H4 (cell line): ENCODE measurements at regions not wholly inside any gene's neighbourhood (a gene's known extent, or its start where the extent isn't known, plus 50 kb on each side); places are given as distances from the start of the nearest gene placed in this dataset.

Experiments
- DNase-seq: peaks from one replicate; pipeline ENCODE4 v3.0.0-alpha.2; 2015; ENCODE audit warnings: low spot score

DNA sequence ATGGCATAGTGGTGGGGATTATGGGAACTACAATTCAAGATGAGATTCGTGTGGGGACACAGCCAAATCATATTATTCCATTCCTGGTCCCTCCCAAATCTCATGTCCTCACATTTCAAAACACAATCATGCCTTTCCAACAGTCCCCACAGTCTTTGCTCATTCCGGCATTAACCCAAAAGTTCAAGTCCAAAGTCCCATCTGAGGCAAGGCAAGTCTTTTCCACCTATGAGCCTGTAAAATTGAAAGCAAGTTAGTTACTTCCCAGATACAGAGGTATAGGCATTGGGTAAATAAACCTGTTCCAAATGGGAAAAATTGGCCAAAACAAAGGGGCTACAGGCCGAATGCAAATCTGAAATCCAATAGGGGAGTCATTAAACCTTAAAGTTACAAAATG lies 1063.2 kb downstream of the CDH11 start:
- no peak for DNase-seq

- peak; percentile 37 for DNase-seq
These were observed 1070.0 kb downstream of the CDH11 start for GRCh38 chr16:64051824-64052223.

GRCh38 chr16:64047878-64048277 lies 1074.0 kb downstream of the CDH11 start:
- no peak for DNase-seq

DNA sequence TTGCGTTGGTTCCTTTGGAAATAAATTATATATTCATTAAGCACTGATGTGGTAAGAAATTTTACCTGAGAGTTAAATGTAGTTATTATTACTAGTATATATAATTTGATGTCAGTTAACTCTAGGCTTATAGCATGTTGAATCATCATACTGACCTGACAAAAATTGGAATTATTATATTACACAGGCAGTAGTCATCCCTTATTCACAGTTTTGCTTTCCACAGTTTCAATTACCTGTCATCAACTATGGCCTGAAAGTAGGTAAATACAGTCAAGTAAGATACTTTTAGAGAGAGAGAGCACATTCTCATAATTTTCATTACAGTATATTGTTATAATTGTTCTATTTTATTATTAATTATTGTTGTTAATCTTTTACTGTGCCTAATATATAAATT lies 1074.7 kb downstream of the CDH11 start:
- DNase-seq, result no peak

DNA sequence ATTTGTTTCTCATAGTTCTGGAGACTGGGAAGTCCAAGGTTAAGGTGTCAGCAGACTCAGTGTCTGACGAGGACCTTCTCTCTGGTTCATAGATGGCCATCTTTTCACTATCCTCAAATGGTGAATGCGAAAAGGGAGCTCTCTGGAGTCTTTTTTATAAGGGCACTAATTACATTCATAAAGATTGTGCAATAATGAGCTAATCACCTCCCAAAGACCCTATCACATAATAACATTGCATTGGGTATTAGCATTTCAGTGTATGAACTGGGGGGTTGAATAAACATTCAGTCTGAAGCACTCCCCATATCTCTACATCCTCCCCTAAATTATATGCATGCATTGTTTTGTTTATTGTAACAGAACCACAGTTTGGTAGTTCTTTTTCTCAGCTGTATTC lies 1086.5 kb downstream of the CDH11 start:
- no peak for DNase-seq

- DNase-seq, result no peak
These were observed 1102.5 kb downstream of the CDH11 start for GRCh38 chr16:64019339-64019738.

- no peak for DNase-seq
These were observed 1104.1 kb downstream of the CDH11 start for GRCh38 chr16:64017796-64018195.

- no peak for DNase-seq
These were observed 1108.0 kb downstream of the CDH11 start for GRCh38 chr16:64013856-64014255.

GRCh38 chr16:64012166-64012565 lies 1109.7 kb downstream of the CDH11 start:
- no peak for DNase-seq

GRCh38 chr16:64011650-64012049 lies 1110.2 kb downstream of the CDH11 start:
- no peak for DNase-seq

DNA sequence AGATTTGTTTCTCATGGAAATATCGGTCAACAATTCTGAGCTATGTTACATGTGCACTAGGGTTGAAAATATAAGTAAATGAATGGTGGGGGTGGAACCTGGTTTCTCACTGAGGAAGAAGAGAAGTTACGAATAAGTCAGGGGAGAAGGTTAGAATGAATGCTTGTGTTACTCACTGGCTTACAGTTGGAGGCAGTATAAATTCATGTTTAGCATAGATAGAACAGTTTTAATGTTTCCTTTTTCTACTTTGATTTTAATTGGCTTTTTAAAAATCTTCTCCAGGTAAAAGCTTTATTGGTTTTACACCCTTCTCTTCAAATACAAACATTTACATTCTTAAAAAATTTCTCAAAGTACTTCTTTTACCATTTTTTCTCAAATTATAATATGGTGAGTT lies 1113.7 kb downstream of the CDH11 start:
- no peak for DNase-seq

GRCh38 chr16:64004116-64004515 lies 1117.7 kb downstream of the CDH11 start:
- DNase-seq, result no peak

GRCh38 chr16:63995025-63995424 lies 1126.8 kb downstream of the CDH11 start:
- no peak for DNase-seq

DNA sequence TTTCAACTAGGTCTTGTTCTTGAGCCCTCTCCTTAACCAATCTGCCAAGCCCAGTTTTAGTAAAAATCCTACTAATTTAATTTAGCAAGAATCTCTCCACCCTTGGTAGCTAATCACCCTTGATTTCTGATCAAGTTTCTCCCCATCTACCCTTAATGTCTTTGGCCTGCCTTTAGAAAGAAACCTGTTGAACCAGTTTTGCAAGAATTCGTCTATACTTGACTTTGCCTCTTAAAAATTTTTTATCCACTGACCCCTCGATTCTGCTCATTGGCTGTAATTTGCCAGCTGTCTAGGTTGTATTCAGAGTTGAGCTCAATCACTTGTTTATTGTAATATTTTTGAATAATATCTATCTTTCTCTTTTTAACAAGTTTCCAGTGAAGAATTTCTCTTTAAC lies 1138.5 kb downstream of the CDH11 start:
- no peak for DNase-seq

GRCh38 chr16:63982741-63983140 lies 1139.1 kb downstream of the CDH11 start:
- no peak for DNase-seq

GRCh38 chr16:63982110-63982509 lies 1139.8 kb downstream of the CDH11 start:
- peak; percentile 11 for DNase-seq

- peak; percentile 8 for DNase-seq
These were observed 1140.2 kb downstream of the CDH11 start for GRCh38 chr16:63981639-63982038.

GRCh38 chr16:63980763-63981162 lies 1141.1 kb downstream of the CDH11 start:
- no peak for DNase-seq

DNA sequence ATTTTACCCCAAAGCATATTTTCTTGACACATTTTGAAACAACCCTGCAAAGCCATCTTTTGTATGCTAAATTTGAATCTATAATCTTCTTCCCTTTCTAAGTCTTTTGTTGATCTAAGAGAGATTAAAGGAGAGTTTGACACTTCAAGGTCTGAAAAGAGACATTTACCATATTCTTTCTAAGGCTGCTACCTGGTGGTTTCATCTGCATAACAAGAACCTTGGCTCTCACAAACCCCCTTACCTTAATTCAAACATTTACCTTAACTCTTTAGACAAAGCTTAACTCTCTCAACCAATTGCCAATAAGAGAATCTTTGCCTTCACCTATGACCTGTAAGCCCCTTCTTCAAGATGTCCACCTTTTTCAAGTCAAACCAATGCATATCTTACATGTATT lies 1143.6 kb downstream of the CDH11 start:
- DNase-seq, result no peak

DNA sequence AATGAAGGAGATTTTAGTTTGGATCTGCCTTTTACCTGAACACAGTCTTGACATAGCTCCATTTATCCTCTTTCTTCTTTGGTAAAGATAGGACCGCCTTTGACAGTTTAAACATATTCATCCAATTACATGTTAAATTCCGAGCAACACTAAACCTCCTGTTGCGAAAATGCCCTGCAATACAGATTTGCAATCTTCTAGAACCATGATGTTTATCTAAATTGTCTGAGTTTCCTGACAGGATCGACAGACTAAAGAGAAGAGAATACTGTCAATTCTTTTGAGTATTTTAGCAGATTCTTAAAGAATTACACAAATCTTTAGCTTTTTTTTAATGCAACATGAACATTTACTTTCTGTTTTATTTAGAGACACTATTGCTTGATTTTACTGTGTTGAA lies 1145.5 kb downstream of the CDH11 start:
- DNase-seq, result no peak

DNA sequence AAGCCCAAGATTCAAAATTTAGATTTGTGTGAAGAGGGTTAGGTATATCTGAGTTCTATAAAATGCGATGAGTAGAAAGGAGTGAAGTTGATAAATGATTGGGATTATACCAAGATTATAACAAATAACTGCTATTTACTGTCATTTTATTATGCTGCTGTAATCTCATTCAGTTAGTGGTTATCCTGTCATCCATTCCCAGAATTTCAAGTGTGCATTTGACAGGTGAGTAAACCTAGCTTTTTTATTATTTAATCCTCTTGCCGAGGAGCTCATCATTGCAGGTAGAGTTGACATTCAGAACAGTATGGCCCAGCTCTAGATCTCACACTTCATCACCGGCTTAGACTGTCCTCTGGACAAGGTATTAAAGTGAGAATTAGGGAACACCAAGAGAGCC lies 1146.2 kb downstream of the CDH11 start:
- DNase-seq, result no peak

DNA sequence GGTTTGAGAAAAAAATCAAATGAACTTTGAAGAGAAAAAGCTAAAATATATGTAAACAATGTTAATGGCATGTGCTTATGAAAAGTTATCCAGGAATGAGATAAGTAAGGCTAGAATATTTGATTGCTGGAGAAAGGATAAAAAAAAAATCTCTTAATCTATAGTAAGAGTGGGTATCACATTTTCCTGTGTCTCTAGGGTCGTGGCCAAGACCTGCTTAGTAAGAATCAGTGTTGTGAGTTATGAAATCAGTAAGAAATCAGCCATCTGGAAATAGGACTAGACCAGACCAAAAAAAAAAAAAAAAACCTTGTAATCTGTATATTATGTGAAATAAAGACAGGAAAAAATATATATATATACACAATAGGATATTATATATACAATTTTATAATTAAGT lies 1153.9 kb downstream of the CDH11 start:
- no peak for DNase-seq

DNA sequence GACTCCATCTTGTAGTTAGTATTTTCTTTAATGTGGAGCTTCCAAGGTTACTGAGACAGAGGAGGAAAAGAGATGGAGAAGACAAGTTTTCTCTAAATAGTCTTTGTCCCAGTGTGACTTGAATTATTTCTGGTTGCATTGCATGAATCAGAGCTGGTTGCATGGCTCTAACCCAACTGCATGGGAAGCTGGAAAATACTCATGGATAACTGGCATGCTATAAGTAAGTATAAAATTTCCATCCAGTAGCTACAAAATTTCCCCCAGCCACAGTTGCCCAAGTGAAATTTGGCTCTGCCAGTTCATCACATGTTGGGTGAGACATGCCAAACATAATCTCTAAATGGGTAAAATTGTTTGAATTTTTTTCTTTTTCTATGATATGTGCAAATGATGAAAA lies 1161.5 kb downstream of the CDH11 start:
- no peak for DNase-seq

GRCh38 chr16:63947022-63947421 lies 1174.8 kb downstream of the CDH11 start:
- DNase-seq, result no peak

DNA sequence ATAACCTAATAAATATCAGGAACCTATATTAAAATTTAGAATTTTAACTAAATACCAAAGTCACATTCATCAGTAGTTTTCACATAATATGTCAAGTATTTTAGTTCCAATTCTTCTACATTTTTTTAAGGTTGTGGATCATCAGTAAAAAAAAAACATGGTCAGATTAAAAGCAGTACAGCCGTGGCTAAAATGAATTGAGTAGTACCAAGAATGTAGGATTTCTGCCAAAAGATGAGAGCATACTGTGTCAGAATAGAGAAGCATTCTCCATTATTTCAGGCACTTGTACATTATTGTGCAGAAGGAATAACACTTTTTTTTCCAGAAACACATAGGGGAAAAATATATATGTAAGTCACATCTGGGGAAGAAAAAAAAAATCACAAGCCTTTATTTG lies 1176.1 kb downstream of the CDH11 start:
- no peak for DNase-seq
